OCI-M2 (cell line): ENCODE measurements at regions not wholly inside any gene's neighbourhood (a gene's known extent, or its start where the extent isn't known, plus 50 kb on each side); places are given as distances from the start of the nearest gene placed in this dataset.

Experiments used
- DNase-seq: peaks from one replicate; lab custom pipeline; 2025; ENCODE audit not compliant: unreplicated experiment; lab: John Stamatoyannopoulos, UW

- no peak for DNase-seq
Measured at GRCh38 chr4:63526251-63526650, 883.0 kb downstream of the TECRL start.

- no peak for DNase-seq
Measured at GRCh38 chr4:63524764-63525163, 884.5 kb downstream of the TECRL start.

GRCh38 chr4:63505714-63506460, 903.4 kb downstream of the TECRL start:
- DNase-seq = no peak

- DNase-seq = no peak
Measured at GRCh38 chr4:63493265-63493664, 916.0 kb downstream of the TECRL start.

- DNase-seq = no peak
Measured at GRCh38 chr4:63492515-63492914, 916.7 kb downstream of the TECRL start.

- no peak for DNase-seq
Measured at GRCh38 chr4:63464393-63464792, 944.9 kb downstream of the TECRL start.

- DNase-seq = no peak
Measured at GRCh38 chr4:63460075-63460474, 949.2 kb downstream of the TECRL start.

- DNase-seq = no peak
Measured at GRCh38 chr4:63459329-63459728, 949.9 kb downstream of the TECRL start.

- DNase-seq = no peak
Measured at GRCh38 chr4:63458010-63458409, 951.2 kb downstream of the TECRL start.

- no peak for DNase-seq
Measured at GRCh38 chr4:63440236-63440635, 969.0 kb downstream of the TECRL start.

- DNase-seq = no peak
Measured at GRCh38 chr4:63430105-63430504, 979.1 kb downstream of the TECRL start.

- no peak for DNase-seq
Measured at GRCh38 chr4:63396269-63396668, 1013.0 kb downstream of the TECRL start.

GRCh38 chr4:63393544-63393943, 1015.7 kb downstream of the TECRL start:
- DNase-seq = no peak

- no peak for DNase-seq
Measured at GRCh38 chr4:63379750-63380522, 1029.3 kb downstream of the TECRL start.

GRCh38 chr4:63371001-63371400, 1038.2 kb downstream of the TECRL start:
- DNase-seq = no peak

- DNase-seq = no peak
Measured at GRCh38 chr4:63361628-63362027, 1047.6 kb downstream of the TECRL start.

GRCh38 chr4:63361066-63361465, 1048.2 kb downstream of the TECRL start:
- DNase-seq = no peak

- DNase-seq = no peak
Measured at GRCh38 chr4:63349674-63350025, 1059.6 kb downstream of the TECRL start.

- no peak for DNase-seq
Measured at GRCh38 chr4:63348735-63349673, 1060.2 kb downstream of the TECRL start.

- no peak for DNase-seq
Measured at GRCh38 chr4:63325140-63325539, 1084.1 kb downstream of the TECRL start.

- DNase-seq = no peak
Measured at GRCh38 chr4:63316633-63317032, 1092.6 kb downstream of the TECRL start.
